Ishikawa (cell line): ENCODE measurements at regions not wholly inside any gene's neighbourhood (a gene's known extent, or its start where the extent isn't known, plus 50 kb on each side); places are given as distances from the start of the nearest gene placed in this dataset.

Experiments used
- CEBPB ChIP-seq: IDR thresholded peaks from 2 replicates; pipeline ENCODE4 v1.6.1; 2012
- CREB1 ChIP-seq: IDR thresholded peaks from 2 replicates; pipeline ENCODE4 v1.6.1; 2012; ENCODE audit warnings: low read depth
- EGR1 ChIP-seq: IDR thresholded peaks from 2 replicates; pipeline ENCODE4 v1.6.1; 2012
- EP300 ChIP-seq: IDR thresholded peaks from 2 replicates; pipeline ENCODE4 v1.6.1; 2012; ENCODE audit warnings: borderline replicate concordance
- FOXM1 ChIP-seq: IDR thresholded peaks from 2 replicates; pipeline ENCODE4 v1.6.1; 2012; ENCODE audit warnings: low read depth, borderline replicate concordance
- MAX ChIP-seq: IDR thresholded peaks from 2 replicates; pipeline ENCODE4 v1.6.1; 2012
- NFIC ChIP-seq: IDR thresholded peaks from 2 replicates; pipeline ENCODE4 v1.6.1; 2012
- RAD21 ChIP-seq: IDR thresholded peaks from 2 replicates; pipeline ENCODE4 v1.6.1; 2012; ENCODE audit warnings: low read depth
- REST ChIP-seq: IDR thresholded peaks from 2 replicates; pipeline ENCODE4 v1.6.1; 2012; ENCODE audit warnings: low read depth, mild to moderate bottlenecking
- TAF1 ChIP-seq: IDR thresholded peaks from 2 replicates; pipeline ENCODE4 v1.6.1; 2012; ENCODE audit warnings: low read depth, mild to moderate bottlenecking
- TCF12 ChIP-seq: IDR thresholded peaks from 2 replicates; pipeline ENCODE4 v1.6.1; 2012; ENCODE audit warnings: low read depth
- TEAD4 ChIP-seq: IDR thresholded peaks from 2 replicates; pipeline ENCODE4 v1.6.1; 2012
- USF1 ChIP-seq: IDR thresholded peaks from 2 replicates; pipeline ENCODE4 v1.6.1; 2012
- YY1 ChIP-seq: IDR thresholded peaks from 2 replicates; pipeline ENCODE4 v1.6.1; 2012; ENCODE audit warnings: low read depth
- ZBTB7A ChIP-seq: IDR thresholded peaks from 2 replicates; pipeline ENCODE4 v1.6.1; 2012; ENCODE audit warnings: low read depth

- TF ChIP-seq FOXM1 (no peak), ZBTB7A (no peak), EGR1 (no peak), CREB1 (no peak), CEBPB (no peak), TEAD4 (no peak), REST (no peak), RAD21 (no peak), TAF1 (no peak), USF1 (no peak), MAX (no peak), TCF12 (no peak), NFIC (no peak), EP300 (no peak), YY1 (no peak)
Observed at GRCh38 chr2:39499336-39499735, 62.3 kb upstream of the MAP4K3 start.

GRCh38 chr2:39501412-39501811, 64.3 kb upstream of the MAP4K3 start:
- TF ChIP-seq REST = no peak
- no peak for TF ChIP-seq NFIC

- no peak for TF ChIP-seq USF1
Observed at GRCh38 chr2:39503277-39503676, 66.2 kb upstream of the MAP4K3 start.

- TF ChIP-seq EP300 (no peak), MAX (no peak), EGR1 (no peak), RAD21 (no peak), YY1 (no peak), TAF1 (no peak), CREB1 (no peak), TCF12 (no peak)
Observed at GRCh38 chr2:39504790-39505335, 67.8 kb upstream of the MAP4K3 start.

- TF ChIP-seq EP300 = no peak
- no peak for TF ChIP-seq USF1
- TF ChIP-seq TAF1 = no peak
- TF ChIP-seq ZBTB7A = no peak
- TF ChIP-seq TEAD4 = no peak
Observed at GRCh38 chr2:39506215-39506614, 69.1 kb upstream of the MAP4K3 start.

GRCh38 chr2:39508198-39508597, 71.1 kb upstream of the MAP4K3 start:
- no peak for TF ChIP-seq RAD21
- TF ChIP-seq TAF1 = no peak
- no peak for TF ChIP-seq CEBPB
- no peak for TF ChIP-seq USF1
- TF ChIP-seq YY1 = no peak
- no peak for TF ChIP-seq TEAD4
- TF ChIP-seq REST = no peak
- TF ChIP-seq NFIC = no peak
- TF ChIP-seq EP300 = no peak
- TF ChIP-seq MAX = no peak
- TF ChIP-seq EGR1 = no peak
- no peak for TF ChIP-seq CREB1
- TF ChIP-seq FOXM1 = no peak
